Activated CD8-positive, alpha-beta memory T cell treated with anti-CD3 and anti-CD28 coated beads for 24 hours (primary cell): ENCODE measurements at regions not wholly inside any gene's neighbourhood (a gene's known extent, or its start where the extent isn't known, plus 50 kb on each side); places are given as distances from the start of the nearest gene placed in this dataset.

Source experiments
- DNase-seq: peaks from one replicate; pipeline ENCODE4 v3.0.0-alpha.2; 2020

GRCh38 chr1:184141361-184141880 lies 89.9 kb downstream of the TSEN15 start:
- DNase-seq: no peak

GRCh38 chr1:184143449-184143848 lies 91.9 kb downstream of the TSEN15 start:
- no peak for DNase-seq

GRCh38 chr1:184145083-184145482 lies 93.6 kb downstream of the TSEN15 start:
- no peak for DNase-seq

- no peak for DNase-seq
These were observed 94.7 kb downstream of the TSEN15 start for GRCh38 chr1:184146202-184146601.

GRCh38 chr1:184150776-184151531 lies 99.4 kb downstream of the TSEN15 start:
- no peak for DNase-seq

GRCh38 chr1:184152434-184152898 lies 100.9 kb downstream of the TSEN15 start:
- DNase-seq: no peak

GRCh38 chr1:184152974-184153373 lies 101.4 kb downstream of the TSEN15 start:
- DNase-seq: no peak

GRCh38 chr1:184153731-184154130 lies 102.2 kb downstream of the TSEN15 start:
- no peak for DNase-seq

- no peak for DNase-seq
These were observed 105.2 kb downstream of the TSEN15 start for GRCh38 chr1:184156521-184157393.

DNA sequence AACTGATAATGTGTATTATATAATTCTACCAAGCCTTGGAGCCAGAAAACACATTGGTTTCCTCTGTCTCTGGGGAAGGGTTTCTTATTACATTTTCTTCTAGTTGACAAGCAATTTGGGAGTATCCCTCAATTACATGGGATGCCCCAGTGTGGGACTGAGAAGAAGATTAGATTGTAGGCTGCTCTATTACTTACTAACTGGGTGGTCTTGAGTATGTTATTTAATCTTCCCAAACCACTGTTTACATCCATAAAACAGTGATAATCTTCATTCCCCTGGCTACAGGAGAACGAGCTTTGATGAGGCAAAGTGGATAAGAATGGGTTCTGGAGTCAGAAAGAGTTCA lies 105.8 kb downstream of the TSEN15 start:
- no peak for DNase-seq

DNA sequence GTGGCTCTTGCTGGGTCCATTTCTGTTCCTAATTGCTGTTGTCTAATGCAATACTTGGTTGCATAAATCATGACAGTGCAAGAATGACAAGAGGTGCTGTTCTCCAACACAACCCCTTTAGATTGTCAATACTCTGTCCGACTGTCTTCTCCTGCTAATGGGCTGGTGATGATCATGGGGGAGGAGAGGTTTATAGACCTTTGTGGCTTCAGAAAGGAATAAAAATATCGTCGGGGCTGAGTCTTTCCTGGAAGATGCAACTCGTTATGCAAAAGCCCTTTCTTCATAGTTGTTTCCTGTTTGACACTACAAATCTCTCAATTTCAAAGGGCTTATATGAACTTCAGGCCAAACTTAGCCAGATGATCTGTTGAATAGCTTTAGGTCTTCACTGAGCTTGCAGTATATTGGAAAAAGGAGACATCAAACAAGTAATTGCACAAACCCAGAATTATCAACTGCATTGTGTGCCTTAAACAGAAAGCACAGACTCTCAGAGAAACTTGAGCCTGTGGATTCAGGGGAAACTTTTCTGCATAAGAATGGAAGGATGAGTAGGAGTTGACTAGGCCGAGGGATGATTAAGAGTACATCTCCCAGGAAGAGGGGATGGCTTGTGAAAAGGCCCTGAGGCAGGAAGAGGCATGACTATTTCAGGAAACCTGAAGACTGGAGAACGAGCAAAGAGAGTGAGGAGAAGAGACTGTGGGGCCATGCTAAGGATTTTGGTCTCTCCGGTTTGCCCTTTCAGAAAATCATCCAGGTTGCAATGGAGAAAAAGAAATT lies 107.6 kb downstream of the TSEN15 start:
- no peak for DNase-seq

- DNase-seq: no peak
These were observed 108.7 kb downstream of the TSEN15 start for GRCh38 chr1:184160236-184160635.

DNA sequence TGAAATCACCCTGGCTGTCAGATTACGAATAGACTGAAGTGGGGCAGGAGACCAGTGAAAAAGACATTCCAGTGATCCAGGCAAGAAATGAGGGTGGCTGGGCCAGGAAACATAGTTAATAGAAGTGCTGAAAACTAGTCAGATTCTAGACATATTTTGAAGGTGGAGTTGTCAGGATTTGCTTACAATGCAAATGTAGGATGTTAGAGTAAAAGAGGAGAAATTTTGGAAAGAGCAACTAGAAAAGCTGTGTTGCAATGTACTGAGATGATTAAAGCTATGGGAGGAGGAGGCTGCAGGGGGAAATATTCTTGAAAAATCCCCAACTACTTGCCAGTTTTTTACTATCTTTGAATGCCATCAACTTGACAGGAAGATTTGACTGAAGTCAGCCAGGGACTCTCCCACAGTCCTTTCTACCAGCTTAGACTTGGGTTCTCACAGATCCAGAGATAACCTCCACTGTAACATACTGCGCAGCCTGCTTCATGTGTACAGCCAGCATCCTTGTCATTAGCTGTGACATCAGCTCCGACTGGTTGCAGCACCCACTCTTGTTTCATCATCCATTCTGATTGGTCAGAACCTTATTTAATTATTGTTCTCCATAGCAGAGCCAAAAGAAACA lies 109.7 kb downstream of the TSEN15 start:
- no peak for DNase-seq

GRCh38 chr1:184162281-184162680 lies 110.8 kb downstream of the TSEN15 start:
- DNase-seq: no peak

GRCh38 chr1:184163674-184164465 lies 112.3 kb downstream of the TSEN15 start:
- DNase-seq: no peak

- DNase-seq: no peak
These were observed 113.0 kb downstream of the TSEN15 start for GRCh38 chr1:184164536-184164935.

- no peak for DNase-seq
These were observed 115.0 kb downstream of the TSEN15 start for GRCh38 chr1:184166485-184166884.

GRCh38 chr1:184167352-184167751 lies 115.8 kb downstream of the TSEN15 start:
- no peak for DNase-seq

DNA sequence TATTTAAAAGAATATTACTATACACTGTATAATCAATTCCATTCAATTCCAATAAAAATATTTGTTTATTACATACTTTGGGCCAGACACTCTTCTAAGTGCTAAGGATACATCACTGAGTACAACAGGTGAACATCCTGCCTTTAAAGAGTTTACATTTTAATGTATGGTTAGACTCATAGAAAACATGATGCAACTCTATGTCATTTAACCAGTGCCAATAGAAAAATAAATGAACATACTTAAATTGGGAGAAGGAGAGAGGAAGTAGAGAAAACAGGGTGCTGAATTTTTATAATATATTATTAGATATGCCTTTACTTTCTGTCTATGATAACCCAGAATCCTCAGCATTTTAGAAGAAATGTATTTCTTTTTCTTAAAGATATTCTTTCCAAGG lies 119.2 kb downstream of the TSEN15 start:
- DNase-seq: no peak

DNA sequence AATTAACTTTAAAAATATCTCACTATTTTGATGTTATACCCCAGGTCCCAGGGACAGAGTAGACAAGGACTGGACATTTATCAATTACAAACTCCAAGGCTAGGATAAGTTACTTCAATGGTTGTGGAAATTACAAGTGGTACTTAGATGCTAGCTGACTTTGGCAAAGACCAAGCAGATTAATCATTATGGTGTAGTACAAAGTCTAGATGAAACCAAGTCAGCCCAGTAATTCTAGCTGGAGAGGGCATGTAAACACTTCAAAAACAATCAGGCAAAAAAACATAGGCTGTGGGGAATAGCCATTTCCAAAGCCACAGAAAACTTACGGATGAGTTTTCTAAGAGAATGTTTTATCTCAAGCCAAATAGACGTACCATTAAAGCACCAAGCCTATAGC lies 124.5 kb downstream of the TSEN15 start:
- DNase-seq: no peak

GRCh38 chr1:184181044-184181443 lies 129.5 kb downstream of the TSEN15 start:
- no peak for DNase-seq

DNA sequence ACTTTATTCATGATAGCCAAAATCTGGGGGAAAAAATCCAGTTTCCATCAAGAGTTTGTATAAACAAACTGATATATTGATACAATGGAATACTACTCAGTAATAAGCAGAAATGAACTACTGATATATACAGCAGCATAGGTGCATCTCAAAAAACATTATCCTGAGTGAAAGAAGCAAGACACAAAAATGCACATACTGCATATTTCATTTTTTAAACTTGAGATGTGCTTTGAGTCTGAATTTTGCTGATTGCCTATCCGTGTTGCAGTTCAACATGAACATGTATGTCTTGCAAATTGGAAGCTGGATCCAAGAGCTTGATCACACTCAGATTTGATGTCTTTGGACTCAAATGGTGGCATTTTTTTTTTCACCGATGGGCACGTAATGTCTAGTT lies 132.4 kb downstream of the TSEN15 start:
- DNase-seq: no peak
